GM21390 (cell line): ENCODE measurements at regions not wholly inside any gene's neighbourhood (a gene's known extent, or its start where the extent isn't known, plus 50 kb on each side); places are given as distances from the start of the nearest gene placed in this dataset.
"Not testable (repeated sequence)": the region's sequence is repeated elsewhere in the genome, so short reads cannot be mapped to it uniquely, and the experiment has no call there.

Experiments used
- ATAC-seq: cut with Tn5 transposase; IDR thresholded peaks from one replicate; pipeline ENCODE4 v1.9.1; 2021; ENCODE audit not compliant: unreplicated experiment

DNA sequence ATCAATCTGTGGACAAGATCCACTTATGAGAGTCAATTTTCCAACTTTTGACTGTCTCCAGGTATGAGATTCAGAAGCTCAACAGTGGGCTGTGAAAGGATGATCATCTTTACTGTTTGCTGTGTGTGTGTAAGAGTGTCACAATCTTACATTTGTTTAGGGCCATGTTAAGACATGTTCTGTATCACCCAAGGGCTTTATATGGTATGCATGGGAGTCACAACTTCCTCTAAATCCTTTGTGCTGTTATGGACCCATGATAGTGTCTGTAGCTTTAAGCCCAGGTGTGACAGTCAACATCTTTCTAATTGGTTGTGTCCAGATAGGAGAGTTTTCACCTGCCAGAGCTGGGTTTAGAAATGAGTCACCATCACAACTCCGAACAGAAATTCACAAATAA lies 70.2 kb downstream of the ZNF726 start:
- not testable (repeated sequence) for ATAC-seq

DNA sequence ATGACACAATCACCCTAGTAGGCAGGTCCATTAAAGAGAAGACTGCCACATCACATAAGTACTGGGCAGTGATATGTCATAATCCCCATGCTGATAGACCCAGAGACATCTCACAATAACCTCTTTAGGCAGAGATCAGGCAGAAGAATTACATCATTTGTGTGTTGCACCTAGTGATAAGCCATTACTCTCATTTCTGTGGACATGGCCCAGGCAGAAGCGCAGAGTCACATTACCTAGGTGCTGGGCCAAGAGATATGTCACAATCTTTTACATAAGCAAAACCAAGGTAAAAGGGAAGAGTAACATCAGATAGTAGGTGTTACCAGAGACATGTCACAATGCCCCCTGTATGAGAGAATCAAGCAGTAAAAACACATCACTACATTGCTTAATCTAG lies 71.9 kb downstream of the ZNF726 start:
- ATAC-seq: no peak

DNA sequence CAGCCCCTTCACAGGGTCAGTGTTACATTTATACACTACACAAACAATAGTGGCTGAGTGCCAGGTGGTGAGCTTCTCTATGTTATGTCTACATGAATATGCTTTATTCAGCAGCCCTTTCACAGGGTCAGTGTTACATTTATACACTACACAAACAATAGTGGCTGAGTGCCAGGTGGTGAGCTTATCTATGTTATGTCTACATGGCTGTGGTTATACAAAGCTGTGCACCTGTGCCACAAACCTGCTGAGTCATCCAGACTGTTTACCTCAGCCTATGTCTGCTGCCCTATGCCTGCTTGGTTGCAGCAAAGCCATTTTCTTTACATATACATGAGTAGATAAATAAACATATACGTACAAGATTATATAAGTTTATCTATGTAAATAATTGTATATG lies 76.5 kb downstream of the ZNF726 start:
- no peak for ATAC-seq

DNA sequence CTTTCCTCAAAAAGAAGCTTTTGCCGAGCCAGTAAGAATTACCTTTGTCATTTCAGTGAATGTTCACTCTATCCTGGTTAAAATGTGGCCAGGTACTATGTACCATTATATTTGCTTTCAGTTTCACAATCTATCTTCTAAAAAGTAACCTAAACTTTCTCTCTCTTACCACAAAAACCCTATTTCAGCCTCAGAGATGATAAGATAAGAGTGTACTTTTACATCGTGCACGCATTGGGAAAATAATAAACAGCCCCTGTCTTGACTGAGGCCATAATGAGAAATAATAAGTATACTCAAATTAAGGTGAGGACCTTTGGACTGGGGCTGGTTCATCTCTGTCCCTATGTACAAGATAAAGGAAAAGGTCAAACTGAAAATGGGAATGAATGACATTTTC lies 77.7 kb downstream of the ZNF726 start:
- no peak for ATAC-seq

DNA sequence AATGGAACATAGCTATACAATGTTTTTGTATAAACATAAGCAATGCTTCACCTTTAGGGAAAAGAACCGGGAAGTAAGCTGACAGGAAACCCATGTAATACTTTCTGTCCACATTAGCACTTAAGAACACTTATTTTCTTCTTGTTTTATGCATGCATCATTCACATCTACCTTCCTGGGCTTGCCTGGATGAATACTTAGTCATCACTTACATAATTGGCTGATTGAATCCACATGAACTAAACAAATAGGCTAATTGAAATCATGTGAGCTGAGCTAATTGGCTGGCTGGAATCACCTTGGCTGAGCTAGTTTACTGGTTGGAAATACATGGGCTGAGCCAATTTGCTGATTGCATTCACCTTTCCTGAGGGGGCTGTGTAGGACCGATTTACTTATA lies 78.8 kb downstream of the ZNF726 start:
- ATAC-seq: no peak

DNA sequence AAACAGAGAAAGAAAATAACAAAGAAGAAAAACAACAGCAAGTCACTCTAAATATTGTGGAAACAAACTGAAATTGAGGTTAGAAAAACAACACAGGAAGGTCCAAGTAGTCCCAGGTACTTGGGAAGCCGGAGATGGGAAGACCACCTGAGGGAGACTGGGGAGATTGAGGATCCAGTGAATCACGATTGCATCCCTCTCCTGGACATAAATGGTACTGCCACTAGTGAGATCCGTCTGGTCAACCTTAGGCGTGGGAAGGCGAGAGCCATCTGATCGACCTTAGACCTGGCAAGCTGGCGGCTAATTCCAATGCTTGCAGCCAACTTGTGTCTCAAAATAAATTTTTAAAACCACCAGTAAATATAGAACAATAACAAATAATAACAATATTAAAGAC lies 81.9 kb downstream of the ZNF726 start:
- ATAC-seq: no peak

DNA sequence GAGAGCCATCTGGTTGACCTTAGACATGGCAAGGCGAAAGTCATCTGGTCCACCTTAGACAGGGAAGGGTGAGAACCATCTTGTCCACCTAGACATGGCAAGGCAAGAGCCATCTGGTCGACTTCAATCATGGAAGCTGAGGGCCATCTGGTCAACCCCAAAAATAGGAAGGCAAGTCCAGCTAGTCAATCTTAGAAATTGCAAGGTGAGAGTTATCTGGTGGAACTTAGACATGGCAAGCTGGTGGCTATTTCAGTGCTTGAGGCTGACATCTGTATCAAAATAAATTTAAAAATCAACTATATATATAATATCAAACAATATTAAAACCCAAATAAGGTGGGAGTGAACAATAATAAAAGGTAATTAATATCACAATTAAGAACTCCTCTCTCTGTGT lies 83.9 kb downstream of the ZNF726 start:
- ATAC-seq: no peak

DNA sequence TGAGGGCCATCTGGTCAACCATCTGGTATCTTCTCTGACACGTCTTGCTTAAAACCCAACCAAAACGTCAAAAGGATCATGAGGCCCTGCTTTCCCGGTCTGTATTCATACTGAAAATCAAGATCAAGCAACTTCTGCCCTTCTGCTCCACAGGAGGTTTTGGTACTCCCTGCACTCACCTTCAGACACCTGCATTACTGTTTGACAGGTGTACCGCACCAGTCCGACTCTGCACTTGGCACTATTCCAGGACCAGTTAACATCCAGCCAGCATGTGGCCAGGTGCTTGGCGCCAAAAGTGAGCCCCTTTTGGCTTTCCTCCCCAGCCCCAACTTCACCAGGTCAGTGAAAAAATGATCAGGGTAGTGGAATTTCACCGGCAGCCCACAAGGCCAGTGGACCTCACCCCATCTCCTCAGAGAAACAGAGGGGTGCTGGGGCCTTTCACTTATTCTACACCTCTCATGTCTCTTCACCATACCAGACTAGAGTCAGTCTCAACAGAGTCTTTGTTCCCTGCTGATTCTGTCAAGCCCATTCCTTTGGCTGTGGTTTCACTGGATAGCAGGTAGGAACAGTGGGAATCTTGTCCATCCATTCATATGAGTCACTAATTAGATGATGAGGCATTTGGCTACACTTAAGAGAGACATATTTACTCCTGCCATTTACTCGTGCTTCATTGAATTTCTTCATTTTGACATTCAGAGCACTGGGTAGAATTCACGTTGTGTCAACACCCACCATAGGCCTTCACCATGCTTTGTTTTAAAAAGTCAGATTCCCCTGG lies 85.3 kb downstream of the ZNF726 start:
- ATAC-seq: no peak

DNA sequence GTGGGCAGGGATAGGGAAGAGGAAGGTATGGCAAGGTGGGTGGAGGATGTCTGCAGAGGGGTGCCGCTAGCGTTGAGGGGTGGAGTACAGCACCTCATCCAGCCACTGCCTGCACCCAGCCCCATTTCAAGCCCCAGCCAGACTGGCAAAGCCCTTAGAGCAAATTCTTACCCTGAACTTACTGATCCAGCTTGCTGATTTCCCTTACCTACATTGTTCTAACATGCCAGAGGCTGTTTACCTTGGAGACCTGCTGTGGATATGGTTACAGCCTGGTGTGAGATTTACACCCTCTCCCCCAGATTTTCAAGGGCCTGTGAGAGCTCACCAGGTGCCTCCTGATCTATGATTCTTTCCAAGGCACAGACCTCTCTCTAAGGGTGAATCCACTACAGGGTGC lies 86.0 kb downstream of the ZNF726 start:
- no peak for ATAC-seq

DNA sequence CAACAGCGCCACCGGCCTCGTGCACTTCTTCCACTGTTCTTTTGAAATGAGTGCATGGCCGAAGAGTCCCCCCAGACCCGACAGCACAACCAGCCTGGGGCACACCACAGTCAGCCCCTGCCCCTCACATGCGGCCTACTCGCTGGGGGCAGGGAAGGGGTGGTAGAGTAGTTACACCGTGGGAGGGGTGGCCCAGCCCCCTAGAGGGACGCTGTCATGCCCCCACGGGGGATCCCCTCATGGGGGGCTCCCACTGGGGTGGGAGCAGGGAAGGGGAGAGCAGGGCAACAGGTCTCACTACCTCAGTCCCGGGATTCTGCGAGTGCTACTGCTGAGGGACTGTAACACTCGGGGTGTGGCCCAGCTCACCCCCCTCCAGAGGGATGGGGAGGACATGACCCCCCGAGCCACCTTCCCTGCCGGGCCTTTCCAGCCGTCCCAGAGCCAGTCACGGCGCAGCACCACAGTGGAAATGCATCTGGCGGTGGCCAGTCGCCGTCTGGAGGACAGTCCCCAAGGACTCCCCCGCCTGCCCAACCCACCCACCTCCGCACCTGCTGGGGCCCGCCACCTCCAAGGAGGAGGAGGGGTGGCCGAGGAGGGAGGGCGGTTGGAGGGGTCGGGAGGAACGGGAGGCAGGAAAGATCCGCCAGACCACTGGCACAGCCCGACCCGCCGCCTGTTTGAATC lies 84.6 kb upstream of the ZNF254 start:
- no peak for ATAC-seq

DNA sequence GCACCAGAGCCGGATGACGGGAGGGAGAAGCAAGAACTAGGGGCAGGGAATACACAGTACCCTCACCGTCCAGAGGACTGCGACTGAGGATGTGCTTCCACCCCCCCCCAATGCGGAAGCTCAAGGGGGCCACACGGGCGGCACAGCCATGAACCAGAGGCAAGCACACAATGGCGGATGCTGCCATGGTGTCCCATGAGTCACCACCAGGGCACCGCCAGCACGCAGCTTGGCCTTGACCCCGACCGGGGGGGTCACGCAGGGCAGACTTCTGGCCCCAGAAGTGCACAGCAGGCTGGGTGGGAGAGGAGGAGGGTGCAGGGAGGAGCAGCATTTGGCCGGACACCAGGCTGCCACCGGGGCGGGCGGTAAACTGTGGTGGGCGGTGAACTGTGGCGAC lies 83.5 kb upstream of the ZNF254 start:
- ATAC-seq: no peak

DNA sequence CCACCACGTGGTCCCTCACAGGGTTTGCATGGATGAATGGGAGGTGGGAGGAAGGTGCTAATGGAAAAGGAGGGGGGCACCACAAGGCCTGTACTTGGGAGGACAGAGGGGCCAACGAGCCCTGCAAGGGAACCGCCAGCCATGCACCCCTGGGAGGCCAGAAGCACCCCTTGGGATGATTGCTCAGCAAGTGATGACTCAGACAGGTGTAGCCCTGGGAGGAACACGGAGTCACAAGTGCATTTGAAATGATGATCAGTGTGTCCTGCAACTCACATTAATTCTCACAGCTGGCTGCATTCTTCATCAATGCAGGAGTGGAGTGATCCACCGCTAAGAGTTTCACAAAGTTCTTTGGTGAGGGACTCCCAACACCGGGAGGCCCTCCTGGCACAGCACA lies 82.8 kb upstream of the ZNF254 start:
- ATAC-seq: no peak

DNA sequence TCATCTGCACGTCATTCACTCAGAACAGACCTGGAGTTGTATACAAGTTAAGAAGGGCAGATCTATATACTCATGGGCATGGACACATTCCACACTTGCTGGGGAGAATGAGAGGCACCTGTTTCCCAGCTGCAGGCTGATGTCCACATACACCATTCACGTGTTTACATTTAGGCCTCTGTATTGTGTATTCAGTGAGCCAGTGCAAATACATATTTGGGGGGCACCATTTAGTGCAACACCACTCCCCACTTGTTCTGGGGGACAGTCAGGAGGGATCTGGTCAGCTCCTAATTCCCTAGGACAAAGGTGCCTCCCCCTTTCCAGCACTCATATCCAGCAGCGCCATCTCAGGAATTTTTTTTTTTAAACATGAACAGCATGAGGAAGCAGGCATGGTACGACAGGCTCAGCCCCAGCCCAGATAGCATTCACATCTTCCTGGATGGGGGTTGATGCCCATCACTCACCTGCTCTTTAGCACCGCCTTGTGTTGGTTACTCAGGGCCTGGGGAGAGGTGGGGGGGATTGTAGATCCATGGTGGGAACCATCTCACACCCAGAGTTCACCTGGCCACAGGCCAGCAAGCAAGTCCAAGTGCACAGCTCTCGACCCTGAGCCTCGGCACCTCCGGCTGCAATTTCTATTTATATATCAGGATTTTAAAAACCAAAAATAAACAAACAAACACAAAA lies 56.9 kb upstream of the ZNF254 start:
- ATAC-seq: no peak

DNA sequence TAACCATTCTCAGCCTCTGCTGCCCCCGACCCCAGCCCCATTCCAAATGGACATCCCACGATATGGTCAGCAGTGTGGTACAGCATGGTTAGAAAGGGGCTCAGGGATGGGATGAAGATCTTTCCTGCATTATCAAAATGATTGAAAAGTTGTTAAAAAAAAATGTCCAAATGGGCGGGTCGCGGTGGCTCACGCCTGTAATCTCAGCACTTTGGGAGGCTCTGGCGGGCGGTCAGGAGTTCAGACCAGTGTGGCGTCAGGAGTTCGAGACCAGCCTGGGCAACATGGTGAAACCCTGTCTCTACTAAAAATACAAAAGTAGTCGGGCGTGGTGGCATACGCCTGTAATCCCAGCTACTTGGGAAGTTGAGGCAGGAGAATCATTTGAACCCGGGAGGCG lies 54.3 kb upstream of the ZNF254 start:
- ATAC-seq: no peak

DNA sequence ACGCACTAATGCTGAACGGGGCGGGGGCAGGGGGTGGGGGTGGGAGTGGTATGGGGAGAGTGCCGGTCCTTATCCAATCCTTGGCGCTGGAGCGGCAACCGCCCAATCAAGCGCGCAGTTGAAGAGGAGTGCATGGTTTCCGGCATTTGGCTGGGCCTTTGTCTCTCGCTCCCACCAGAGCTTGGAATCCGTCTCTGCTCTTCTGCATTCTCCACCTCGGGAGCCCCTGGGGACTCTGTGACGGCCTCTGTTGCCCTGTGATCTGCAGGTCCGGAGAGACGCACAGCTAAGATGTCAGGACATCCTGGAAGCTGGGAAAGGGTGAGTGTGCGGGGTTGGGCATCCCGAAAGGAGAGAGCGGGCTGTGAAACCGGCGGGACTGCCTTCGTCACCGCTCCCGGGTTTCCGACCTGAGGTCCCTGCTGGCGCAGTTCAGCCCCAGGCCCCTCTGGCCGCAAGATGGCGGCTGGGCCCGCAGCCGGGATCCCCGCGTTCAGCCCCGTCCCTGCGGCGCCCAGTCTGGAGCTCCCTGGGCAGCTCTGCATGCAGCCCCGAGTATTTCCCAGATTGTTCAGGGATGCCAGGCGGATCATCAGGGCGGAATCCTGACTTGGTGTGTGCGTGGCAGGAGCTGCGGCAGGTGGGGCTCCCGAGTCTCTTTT lies 53.6 kb upstream of the ZNF254 start:
- peak; percentile 94 for ATAC-seq

DNA sequence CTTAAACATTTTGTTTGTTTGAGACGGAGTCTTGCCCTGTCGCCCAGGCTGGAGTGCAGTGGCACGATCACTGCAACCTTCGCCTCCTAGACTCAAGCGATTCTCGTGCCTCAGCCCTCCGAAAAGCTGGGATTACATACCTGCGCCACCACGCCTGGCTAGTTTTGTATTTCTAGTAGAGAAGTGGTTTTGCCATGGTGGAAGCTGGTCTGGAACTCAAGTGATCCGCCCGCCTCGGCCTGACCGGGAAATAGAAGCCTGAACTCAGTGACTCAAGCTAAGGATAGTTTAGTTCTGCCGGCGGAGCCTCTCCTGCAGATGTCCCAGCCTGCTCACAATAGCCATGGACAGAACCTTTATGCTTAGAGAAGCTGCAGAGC lies 53.0 kb upstream of the ZNF254 start:
- peak; percentile 34 for ATAC-seq

DNA sequence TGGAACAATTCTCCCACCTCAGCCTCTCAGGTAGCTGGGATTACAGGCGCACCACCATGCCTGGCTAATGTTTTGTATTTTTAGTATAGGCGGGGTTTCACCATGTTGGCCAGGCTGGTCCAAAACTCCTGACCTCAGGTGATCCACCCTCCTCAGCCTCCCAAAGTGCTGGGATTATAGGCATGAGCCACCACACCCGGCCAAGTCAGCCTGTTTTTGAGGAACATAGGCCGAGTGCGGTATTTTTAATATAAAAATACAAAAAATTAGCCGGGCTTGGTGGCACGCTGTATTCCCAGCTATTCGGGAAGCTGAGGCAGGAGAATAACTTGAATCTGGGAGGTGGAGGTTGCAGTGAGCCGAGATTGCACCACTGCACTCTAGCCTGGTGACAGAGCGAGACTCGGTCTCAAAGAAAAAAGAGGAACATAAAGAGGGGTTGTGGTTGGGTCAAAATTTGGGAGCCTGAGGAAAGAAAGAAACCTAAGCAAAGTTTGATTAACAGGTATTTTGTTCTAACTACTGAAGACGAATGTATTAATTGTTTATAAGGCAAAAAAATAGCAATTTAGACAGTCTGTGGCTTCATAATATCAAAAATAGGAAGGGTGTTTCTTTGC lies 51.6 kb upstream of the ZNF254 start:
- ATAC-seq: not testable (repeated sequence)
